ENCODE measurements at regions not wholly inside any gene's neighbourhood (a gene's known extent, or its start where the extent isn't known, plus 50 kb on each side); places are given as distances from the start of the nearest gene placed in this dataset.

DNA sequence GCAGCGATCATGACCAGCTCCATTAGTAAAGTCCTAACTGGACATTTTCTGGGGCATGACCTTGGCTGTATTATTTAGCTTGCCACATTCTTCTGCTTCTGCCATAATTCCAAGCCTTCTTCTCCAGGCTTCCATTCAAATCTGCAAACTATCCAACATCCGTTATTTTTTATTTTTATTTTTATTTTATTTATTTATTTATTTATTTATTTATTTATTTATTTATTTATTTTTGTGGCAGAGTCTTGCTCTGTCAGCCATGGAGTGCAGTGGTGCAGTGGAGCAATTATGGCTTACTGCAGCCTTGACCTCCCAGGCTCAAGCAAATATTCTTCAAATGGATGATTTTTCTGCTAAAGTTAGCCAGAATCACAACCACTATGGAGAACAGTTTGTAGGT, 187.2 kb upstream of the CDK1 start (continued):
- TF ChIP-seq CBX8 (IDR thresholded peaks at IDR 0.05; ENCODE audit: borderline replicate concordance, extremely low read depth, low read depth, low read length, poor library complexity, severe bottlenecking) (no peak), EHMT2 (IDR thresholded peaks at IDR 0.05) (no peak)

DNA sequence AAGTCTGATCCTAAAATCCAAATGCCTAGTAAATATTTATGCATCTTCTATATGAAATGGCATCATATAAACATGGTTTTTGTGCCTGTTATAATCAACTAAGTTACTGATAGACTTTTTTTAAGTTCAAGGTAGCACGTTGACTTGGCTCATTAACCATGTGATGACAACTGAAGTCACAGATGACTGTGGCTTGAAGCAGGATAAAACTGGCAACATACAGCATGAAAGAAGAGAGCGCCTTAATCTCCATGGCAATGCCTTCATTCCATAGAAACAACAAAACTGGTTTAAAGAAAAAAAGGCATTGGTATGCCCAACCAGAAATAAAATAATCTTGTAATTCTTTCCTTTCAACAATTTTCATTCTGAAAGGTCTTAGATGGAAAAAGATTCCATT, 188.9 kb upstream of the CDK1 start:
- no TSS peak for BruUV-seq (replicated peaks)
- H3K9me3 ChIP-seq (replicated peaks; ENCODE audit: control insufficient read depth, insufficient read depth, low read depth, low read length): no peaks in the 10 kb centered on the region
- H3K4me3 ChIP-seq: no peak overlapping the region
- intact Hi-C loops (cut with micrococcal nuclease): no loop called here
- TF ChIP-seq TCF7L2 (IDR thresholded peaks at IDR 0.05; ENCODE audit: low read depth, low read length): no peak
- no peak for TF ChIP-seq THRAP3 (IDR thresholded peaks at IDR 0.05; ENCODE audit: borderline replicate concordance)
- TF ChIP-seq ZNF512 (tag; IDR thresholded peaks at IDR 0.05): no peak
- no peak for TF ChIP-seq TGIF2 (CRISPR knock-in tag; IDR thresholded peaks at IDR 0.05)
- no peak for TF ChIP-seq ZNF277 (CRISPR knock-in tag; IDR thresholded peaks at IDR 0.05; ENCODE audit: borderline replicate concordance)
- no peak for TF ChIP-seq GATA2 (CRISPR knock-in tag; IDR thresholded peaks at IDR 0.05)
- TF ChIP-seq ARID2 (IDR thresholded peaks at IDR 0.05): no peak
- CTCF ChIA-PET (ENCODE audit: low intra/inter-chr PET ratio): no interaction called here
- no peaks in the 10 kb centered on the region for H3K27me3 ChIP-seq (ENCODE audit: control insufficient read depth in 2 of 2, insufficient read depth in 2 of 2, low read length in 2 of 2)
- no peak overlapping the region for H3K9ac ChIP-seq (ENCODE audit: insufficient read depth in 1 of 2, low read depth in 2 of 2, low read length in 2 of 2)
- H4K20me1 ChIP-seq (replicated peaks; ENCODE audit: control insufficient read depth, insufficient read depth, low read length): no peaks in the 10 kb centered on the region
- H3K79me2 ChIP-seq (ENCODE audit: control insufficient read depth, insufficient read depth, low read length): no peaks in the 10 kb centered on the region
- 2% methylated on average over 2 of the region's 2 CpGs for WGBS (ENCODE audit: insufficient coverage, low coverage, missing lambda C conversion rate)
- H3K36me3 ChIP-seq (ENCODE audit: control insufficient read depth, insufficient read depth, low read length): no peaks in the 10 kb centered on the region
- FAIRE-seq: no peak
- no peak for ATAC-seq
- H3K4me1 ChIP-seq (replicated peaks in 1 of 2; ENCODE audit: control insufficient read depth in 2 of 2, insufficient read depth in 2 of 2, low read length in 2 of 2): no peaks in the 10 kb centered on the region
- POLR2A ChIA-PET: no interaction called here
- DNase-seq (ENCODE audit: extremely low read depth in 1 of 4, low spot score in 3 of 4): no peak
- no peak overlapping the region for H3K27ac ChIP-seq (ENCODE audit: extremely low read depth, low read depth, low read length)
- H3K9me1 ChIP-seq (ENCODE audit: control insufficient read depth, insufficient read depth, low read length): no peaks in the 10 kb centered on the region
- no peak overlapping the region for H3K4me2 ChIP-seq (ENCODE audit: insufficient read depth, low read length)
- in situ Hi-C loops (cut with MboI): no loop called here
- H2AFZ ChIP-seq (ENCODE audit: low read depth, low read length): no peak overlapping the region
